ENCODE measurements at regions not wholly inside any gene's neighbourhood (a gene's known extent, or its start where the extent isn't known, plus 50 kb on each side); places are given as distances from the start of the nearest gene placed in this dataset.
"Not testable (repeated sequence)": the region's sequence is repeated elsewhere in the genome, so short reads cannot be mapped to it uniquely, and the experiment has no call there.

GRCh38 chr22:23500508-23501260 is 79.4 kb downstream of the IGLL1 start:
- no peak for DNase-seq

GRCh38 chr22:23499845-23500500 is 80.1 kb downstream of the IGLL1 start:
- DNase-seq: no peak

- DNase-seq: no peak
These were observed 81.0 kb downstream of the IGLL1 start for GRCh38 chr22:23498811-23499798.

GRCh38 chr22:23497889-23498288 is 82.2 kb downstream of the IGLL1 start:
- DNase-seq: not testable (repeated sequence)

GRCh38 chr22:23497016-23497885 is 82.8 kb downstream of the IGLL1 start:
- no peak for DNase-seq

GRCh38 chr22:23496445-23496833 is 83.7 kb downstream of the IGLL1 start:
- no peak for DNase-seq

GRCh38 chr22:23495614-23496444 is 84.3 kb downstream of the IGLL1 start:
- no peak for DNase-seq

- no peak for DNase-seq
These were observed 85.2 kb downstream of the IGLL1 start for GRCh38 chr22:23494930-23495266.

GRCh38 chr22:23485490-23485889 is 94.6 kb downstream of the IGLL1 start:
- no peak for DNase-seq

- DNase-seq: no peak
These were observed 95.4 kb downstream of the IGLL1 start for GRCh38 chr22:23484651-23485050.

- DNase-seq: no peak
These were observed 98.7 kb downstream of the IGLL1 start for GRCh38 chr22:23481369-23481768.

- DNase-seq: no peak
These were observed 101.9 kb downstream of the IGLL1 start for GRCh38 chr22:23478175-23478574.

GRCh38 chr22:23474531-23474930 is 105.6 kb downstream of the IGLL1 start:
- DNase-seq: not testable (repeated sequence)

GRCh38 chr22:23473901-23474300 is 106.2 kb downstream of the IGLL1 start:
- no peak for DNase-seq

GRCh38 chr22:23472376-23472775 is 107.7 kb downstream of the IGLL1 start:
- not testable (repeated sequence) for DNase-seq

GRCh38 chr22:23471698-23472097 is 108.4 kb downstream of the IGLL1 start:
- DNase-seq: no peak

- DNase-seq: no peak
These were observed 109.2 kb downstream of the IGLL1 start for GRCh38 chr22:23470811-23471389.

GRCh38 chr22:23467721-23468294 is 112.3 kb downstream of the IGLL1 start:
- no peak for DNase-seq

- no peak for DNase-seq
These were observed 113.7 kb downstream of the IGLL1 start for GRCh38 chr22:23466351-23466750.

- DNase-seq: not testable (repeated sequence)
These were observed 115.3 kb downstream of the IGLL1 start for GRCh38 chr22:23464796-23465195.
